ENCODE measurements at regions not wholly inside any gene's neighbourhood (a gene's known extent, or its start where the extent isn't known, plus 50 kb on each side); places are given as distances from the start of the nearest gene placed in this dataset.
"Not testable (repeated sequence)": the region's sequence is repeated elsewhere in the genome, so short reads cannot be mapped to it uniquely, and the experiment has no call there.

DNA sequence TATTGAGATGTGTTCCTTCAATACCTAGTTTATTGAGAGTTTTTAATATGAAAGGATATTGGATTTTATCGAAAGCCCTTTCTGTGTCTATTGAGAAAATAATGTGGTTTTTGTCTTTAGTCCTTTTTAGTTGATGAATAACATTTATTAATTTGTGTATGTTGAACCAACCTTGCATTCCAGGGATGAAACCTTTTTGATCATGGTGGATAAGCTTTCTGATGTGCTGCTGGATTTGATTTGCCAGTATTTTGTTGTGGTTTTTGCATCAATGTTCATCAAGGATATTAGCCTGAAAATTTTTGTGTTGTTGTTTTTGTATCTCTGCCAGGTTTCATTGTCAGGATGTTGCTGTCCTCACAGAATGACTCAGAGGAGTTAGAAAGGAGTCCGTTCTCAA lies 1710.4 kb downstream of the SUCLG1 start:
- no peak for DNase-seq

DNA sequence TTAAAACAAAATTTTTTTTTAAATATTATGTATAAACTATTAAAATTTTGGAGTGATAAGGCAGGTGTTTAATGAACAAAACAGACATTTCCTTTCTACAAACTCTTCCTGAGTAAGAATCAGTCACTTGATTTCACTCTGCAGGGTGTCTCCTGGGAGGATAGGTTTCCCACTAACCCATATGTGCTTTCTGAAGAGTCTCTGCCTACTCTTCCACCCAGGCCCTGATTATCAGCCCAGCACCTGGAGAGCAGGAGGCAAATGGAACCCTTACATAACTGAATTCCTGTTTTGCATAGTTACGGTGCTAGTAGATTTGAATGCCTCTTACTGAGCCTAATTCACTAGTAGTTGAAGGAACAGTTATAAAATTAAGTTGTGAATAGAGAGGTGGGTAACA lies 1718.6 kb downstream of the SUCLG1 start:
- no peak for DNase-seq

DNA sequence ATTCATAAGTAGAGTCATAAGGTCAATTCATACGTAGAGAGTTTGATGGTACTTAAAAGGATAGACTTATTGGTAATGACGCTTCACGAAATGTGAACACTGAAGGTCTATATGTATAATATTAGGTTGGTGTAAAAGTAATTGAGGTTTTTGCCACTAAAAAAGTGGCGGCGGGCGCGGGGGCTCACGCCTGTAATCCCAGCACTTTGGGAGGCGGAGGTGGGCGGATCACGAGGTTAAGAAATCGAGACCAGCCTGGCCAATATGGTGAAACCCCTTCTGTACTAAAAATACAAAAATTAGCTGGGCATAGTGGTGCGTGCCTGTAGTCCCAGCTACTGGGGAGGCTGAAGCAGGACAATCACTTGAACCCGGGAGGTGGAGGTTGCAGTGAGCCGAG lies 1721.1 kb downstream of the SUCLG1 start:
- DNase-seq, result not testable (repeated sequence)

DNA sequence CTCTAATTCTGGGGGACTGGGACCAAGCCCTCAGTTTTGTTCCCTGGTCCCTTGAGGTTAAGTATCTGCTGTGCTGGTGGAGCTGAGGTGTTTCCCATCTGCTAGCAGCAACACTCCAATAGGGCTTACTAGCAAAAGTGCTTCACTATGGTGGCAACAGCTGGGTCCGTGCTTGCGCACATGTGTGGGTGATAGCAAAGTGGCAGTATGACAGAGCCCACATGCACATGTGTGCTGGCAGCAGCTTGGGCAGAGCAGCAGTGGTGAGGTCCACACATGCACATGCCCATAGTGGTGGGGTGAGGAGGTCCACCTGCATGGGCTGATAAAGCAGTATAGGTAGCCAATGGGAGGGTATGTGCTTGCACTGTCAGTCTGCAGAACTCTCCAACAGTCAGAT lies 1723.7 kb downstream of the SUCLG1 start:
- no peak for DNase-seq

DNA sequence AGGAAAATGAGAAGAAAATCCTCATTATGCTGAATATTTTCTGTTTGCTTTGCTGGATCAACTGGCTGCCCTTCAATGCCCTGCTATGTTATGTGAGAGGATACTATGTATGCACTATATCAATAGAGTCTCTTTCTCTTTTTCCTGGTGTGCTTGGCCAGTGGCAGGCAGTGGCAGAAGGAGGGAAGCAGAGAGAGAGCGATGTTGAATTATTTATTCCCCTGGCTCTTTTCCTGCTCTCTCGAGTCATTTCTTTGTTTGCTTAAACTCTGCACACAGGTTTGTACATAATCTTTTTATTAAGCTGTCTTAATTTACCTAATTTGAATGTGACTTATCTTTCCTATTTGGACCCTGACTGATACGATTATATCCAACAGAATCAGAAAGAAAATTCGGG lies 1727.3 kb downstream of the SUCLG1 start:
- no peak for DNase-seq

DNA sequence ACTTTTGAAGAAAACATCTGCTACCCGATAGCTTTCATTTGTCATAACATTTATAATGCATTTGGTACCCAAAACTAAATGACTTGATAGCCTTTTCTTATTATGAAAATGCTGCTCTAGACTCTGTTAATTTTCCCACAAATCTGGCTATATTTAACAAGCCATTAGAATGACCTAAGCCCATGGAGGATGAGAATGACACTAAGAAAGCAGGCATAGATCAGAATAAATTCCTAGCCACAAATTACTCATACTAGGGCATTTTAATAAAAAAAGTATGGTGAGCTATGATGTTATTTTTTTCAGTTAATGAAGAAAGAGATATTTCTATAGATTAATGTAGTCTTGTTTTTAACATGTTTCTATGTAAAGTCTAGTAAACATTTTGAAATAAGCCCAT lies 1728.3 kb downstream of the SUCLG1 start:
- no peak for DNase-seq

DNA sequence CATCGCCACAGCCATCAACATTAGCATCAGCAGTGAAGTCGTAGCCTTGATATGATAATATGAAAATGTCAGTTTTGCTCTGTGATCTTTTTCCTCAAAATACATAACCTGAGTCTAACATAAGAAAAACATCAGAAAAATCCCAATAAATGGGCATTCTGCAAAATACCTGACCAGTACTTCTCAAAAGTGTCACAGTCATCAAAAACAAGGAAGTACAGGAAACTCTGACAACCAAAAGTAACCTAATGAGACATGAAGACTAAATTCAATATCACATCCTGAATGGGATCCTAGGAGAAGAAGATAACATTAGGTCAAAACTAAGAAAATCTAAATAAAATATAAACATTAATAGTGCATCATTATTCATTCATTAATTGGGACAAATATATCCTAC lies 1731.0 kb downstream of the SUCLG1 start:
- DNase-seq, result no peak

DNA sequence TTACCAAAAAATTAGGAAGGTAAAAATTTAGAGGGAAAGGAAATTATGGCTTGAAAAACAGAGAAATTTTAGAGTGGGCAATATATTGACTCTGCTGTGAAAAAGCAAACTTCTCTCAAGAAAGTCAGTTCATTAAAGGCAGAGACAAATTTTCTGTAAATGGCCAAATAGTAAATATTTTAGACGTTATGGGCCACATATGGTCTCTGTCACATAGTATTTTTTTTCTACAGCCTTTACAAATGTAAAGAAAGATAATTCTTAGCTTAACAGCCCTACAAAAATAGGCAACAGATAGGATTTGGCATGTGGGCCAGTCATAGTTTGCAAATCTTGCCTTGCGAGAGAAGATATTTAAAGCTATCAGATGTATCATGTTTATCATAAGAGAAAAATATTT lies 1750.4 kb downstream of the SUCLG1 start:
- DNase-seq, result no peak

DNA sequence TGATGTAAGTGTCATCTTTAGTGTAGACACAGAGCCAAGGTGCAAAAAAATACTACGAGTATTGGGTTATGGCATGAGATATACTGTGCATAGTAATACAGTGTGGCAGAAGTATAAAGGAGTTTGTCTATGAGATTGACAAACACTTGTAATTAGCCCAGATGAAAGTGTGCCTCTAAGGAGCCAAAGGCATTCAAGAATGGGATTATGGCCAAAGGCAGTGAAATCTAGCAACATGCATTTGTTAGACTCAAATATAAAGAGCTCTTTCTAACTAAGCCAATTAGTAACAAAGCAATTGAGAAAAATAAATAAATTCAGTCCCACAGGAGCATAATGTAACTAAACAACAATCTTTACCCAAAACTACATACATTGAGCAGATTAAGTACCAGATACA lies 1761.8 kb downstream of the SUCLG1 start:
- DNase-seq, result no peak

DNA sequence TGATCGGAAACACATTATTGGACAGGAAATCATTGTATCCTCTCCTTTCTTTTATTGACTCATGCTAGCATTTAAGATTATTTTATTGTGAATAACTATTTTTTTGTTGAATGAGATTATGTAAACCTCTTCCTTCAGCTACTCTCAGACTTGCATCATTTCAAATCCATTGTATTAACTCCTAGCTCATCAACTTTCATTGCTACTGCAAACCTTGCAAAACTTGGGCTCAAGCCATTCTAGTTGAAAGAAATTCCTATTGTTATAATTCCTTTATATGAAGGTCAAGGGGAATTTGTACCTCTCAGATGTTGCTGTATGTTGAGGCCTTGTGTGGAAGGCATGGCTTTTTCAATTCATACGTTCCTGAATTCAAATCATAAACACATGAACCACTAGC lies 1764.6 kb downstream of the SUCLG1 start:
- DNase-seq, result no peak

DNA sequence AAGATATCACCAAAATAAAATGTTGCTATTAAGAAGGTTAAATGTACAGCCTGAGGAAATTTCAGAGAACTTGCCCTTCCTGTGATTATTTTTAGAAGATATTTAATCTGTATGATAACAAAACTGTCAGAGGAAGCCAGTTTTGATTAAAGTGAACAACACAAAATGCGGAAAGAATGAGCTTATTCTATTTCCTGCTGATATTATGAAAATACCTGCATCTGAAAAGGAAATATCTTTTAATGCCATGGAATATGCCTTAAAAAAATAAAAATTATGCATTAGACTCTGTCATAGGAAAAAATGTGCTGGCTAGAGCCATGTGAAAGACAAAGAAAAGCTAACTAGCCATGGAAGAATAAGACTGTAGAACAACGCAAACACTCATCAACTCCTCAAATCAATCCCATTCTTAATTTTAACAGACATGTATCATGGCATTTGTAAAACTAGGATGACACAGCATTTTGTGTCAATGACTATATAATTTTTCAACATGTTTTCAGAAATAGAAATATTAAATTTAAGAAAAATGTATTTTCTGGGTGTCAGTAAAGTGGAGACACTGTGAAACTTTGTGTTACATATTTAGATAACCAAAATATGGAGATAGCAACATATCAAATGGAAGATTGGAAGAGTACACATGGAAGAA lies 1768.2 kb downstream of the SUCLG1 start:
- DNase-seq, result no peak

DNA sequence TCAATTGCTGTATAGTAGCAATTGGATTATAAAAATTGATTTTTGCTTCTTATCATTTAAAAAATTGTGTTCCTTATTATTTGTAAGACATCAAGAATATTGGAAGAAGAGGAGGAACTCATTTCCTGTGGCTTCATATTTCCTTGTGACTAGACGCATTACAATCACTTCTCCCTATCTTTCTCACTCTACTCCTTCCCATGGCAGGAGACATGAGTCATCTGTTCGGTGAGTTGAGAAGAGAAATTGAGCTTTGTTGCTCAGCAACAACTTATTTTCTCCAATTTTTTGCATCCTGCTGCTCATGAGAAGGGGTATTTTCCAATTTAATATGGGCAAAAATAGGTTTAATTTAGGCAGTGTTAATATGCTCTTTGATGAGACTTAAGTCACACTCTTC lies 1783.9 kb downstream of the SUCLG1 start:
- no peak for DNase-seq

DNA sequence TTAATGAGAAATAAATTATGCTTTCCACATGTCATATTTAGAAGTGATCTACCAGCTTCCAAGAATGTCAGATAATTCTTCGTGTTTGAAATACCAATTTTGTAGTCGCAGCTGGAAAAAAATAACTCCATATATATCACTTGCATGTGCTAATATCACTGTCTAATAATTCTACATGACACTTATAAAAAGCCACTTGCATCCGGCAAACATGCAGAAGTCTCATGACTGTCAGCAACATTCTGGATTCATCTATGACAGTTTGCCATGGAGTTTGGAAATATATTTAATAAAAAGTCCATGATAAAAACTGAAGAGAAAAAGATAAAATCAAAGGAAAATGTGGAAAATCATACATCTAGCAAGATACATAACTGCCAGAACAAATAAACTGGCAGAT lies 1784.4 kb downstream of the SUCLG1 start:
- no peak for DNase-seq

DNA sequence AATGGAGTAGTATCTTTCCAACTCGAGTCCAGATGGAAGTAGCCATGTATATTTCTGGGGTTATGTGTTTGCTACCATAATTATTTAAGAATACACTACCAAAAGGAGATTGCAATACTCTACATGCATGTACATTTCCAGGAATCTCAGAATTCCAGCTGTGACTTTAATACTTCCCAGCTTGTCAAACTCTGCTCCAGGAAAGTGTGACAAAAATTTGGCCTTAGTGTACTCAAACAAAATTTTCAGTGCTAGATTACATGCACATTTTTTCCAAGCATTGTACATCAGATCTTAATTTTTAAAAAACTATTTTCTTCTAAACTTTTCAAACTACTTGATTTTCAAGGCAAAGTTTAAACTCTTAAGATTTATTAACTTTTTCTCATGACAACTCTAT lies 1791.6 kb downstream of the SUCLG1 start:
- DNase-seq, result no peak

DNA sequence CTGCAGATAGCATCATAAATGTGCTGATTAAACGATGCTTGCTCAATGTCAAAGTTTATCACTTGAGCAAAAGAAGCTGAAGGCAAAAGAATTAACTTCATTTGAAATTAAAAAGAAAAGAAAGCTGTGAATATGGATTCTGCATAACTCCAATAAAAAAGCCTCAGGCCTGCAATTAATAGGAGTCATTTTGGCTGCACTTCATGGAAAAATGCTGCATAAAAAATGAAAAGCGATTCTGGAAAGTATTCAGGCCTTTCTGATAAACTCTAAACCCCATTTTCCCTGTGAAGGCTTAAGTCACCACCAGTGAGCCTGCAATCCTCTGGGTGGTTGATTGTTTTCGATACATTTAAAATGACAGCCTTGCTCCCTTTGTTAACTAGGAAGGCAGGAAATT lies 1793.4 kb downstream of the SUCLG1 start:
- no peak for DNase-seq

DNA sequence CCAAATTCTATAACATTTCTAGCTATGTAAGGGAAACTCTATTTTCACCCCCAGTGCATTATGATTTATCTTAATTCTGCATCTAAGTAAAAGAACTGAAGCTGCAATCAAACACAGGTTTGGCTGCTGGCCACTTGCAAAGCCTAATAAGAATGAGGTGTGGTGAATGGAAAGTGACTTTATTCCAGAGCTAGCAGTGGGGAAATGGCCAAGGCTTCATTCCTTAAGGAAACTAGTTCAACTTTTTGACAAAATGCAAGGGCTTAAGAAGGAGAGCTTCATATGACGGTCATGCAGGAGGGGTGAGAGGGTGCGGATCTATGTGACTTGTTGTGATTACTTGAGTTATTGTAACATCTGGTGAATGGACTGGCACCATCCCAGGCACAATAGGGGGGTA lies 1802.0 kb downstream of the SUCLG1 start:
- no peak for DNase-seq

DNA sequence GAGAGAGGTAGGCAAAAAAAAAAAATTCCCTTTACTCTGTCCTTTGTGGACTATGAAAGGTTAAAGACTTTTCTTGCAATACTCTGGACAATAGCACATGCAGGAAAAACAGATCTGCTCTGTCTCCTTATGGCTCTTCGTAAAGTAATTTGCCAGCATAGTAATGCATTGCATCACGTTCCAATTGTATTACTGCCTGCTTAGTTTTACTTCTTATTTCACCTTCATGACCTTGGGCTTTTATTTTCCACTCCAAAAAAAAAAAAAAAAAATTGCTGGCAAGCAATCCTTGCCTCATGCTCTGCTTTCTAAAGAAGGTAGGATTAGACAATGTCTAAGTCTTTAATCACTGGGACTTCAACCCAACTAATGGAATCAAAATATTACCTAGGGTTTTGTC lies 1802.7 kb downstream of the SUCLG1 start:
- no peak for DNase-seq

DNA sequence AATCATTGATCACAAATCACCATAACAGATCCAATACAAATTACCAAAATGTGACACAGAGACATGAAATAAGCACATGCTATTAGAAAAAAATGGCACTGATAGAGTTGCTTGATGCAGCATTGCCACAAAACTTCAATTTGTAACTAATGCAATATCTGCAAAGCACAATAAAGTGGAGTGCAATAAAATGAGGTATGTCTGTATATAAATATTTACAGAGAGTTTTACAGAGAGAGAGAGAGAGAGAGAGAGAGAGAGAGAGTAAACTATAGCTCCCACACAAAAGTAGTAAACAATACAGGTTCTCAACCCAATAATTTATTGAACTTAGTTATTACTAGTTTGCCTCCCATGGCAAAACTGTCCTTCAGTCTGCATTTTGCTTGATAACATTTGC lies 1807.0 kb downstream of the SUCLG1 start:
- no peak for DNase-seq

DNA sequence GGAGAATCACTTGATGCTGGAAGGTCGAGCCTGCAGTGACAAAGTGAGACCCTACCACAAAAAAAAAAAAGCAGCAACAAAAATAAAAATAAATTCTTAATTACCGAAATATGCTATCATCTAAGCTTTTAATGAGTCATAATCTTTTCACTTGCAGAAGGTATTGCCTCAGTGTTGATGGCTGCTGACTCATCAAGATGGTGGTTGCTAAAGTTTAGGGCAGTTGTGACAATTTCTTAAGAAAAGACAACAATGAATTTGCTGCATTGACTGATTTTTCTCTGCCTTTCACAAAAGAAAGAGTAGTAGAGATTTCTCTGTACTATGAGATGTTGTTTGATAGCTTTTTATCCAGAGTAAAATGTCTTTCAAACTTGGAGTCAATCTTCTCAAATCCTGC lies 1809.0 kb downstream of the SUCLG1 start:
- DNase-seq, result no peak

DNA sequence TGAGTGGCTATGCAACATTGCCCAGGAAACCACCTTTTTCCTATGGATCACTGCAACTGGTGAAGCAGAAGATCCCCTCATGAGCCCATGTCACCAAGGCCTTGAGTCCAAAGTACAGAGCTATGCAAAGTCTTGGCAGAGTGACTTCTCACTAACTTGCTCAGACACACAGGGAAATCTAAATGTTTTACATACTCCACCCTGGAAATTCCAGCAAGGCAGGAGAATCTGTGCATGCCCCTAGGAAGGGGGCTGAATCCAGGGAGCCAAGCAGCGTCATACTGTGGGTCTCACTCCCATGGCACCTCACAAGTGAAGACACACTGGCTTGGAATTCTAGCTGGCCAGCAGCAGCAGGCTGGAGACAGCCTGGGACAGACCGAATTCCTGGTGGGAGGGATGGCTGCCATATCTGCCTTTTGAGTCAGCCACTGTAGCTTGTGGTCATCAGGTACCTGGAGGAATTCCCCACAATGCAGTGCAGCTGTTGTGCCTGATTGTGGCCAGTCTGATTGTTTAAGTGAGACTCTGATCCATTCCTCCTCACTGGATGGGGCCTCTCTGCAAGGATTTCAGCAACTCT lies 1817.4 kb downstream of the SUCLG1 start:
- DNase-seq, result no peak

DNA sequence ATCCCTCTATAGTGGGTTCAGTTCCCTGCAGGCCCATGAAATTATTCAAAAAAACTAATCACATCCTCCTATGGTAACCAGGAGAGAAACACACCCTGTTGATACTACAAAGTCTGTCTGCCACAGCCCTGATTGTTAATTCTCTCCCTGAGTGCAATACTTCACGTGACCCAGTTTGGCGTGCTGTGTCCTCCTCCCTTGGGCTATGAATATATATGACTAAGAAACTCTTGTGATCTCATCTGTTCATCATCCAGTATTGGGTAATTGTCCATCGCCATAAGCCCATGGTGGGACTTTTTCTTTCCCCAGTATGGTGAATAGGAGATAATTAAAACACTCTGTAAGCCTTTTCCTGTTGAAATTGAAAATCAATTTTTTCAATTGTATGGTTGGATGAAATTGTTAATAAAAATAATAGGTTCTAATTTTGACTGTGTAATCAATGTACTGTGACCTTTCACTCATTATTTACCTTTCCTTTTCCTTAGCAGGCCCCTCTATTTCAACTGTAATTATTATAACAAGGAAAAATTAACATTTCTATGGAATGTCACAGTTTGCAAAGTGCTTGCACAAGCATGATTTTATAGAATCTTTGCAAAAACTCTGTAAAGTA lies 1822.6 kb downstream of the SUCLG1 start:
- no peak for DNase-seq

DNA sequence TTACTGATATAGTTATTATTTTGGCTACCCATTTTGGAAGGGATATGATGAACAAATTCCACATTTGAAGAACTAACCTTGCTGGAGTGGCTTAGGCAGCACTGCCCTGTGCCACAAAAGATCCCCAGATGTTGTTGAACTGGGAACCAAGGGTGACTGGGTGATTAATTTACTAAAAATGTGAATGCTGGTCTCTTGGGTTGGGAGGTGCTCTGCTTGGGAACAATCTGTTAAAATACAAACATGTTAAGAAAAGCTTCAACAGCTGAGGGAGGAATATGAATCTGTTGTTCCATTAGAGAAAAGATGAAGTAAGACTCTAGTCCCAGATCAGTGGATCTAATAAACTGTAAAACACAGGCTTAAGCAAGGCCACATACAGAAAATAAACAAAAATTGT lies 1860.1 kb downstream of the SUCLG1 start:
- no peak for DNase-seq

DNA sequence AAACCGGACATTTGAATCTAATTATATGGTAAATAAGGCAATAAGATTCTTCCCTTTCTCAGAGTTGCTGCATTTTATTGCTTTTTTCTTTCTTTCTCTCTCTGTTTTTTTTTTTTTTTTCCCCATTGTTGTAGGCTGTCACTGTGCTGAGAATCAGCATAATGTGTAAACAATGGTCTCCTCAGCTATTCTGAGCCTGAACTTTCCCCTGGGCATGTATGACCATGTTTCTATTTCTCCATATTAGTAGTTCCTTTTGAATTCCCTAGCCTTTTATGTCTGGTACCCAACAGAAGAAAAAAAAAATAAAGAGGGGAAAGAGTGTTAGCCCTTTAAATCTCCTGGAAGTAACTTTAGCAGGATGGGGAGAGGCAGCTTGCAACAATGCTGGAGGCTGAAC lies 1862.5 kb downstream of the SUCLG1 start:
- no peak for DNase-seq

DNA sequence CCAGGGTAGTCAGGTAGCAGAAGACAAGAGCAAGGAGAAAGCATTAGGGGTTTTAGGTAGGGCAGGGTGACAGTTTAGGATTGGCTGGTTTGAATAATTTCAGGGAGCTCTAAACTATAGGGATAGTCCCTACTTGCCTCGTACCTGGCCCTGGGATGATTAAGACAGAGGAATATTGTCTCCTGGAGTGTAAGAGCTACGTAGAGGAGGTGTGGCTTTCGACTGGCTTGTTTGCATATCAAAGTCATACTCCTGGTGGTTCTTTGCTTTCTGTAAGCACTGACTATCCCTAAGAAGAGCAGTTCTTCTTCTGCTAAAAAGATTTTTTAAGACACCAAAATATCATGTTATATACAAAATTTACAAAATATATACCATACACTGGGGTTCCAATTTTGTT lies 1867.4 kb downstream of the SUCLG1 start:
- DNase-seq, result no peak

DNA sequence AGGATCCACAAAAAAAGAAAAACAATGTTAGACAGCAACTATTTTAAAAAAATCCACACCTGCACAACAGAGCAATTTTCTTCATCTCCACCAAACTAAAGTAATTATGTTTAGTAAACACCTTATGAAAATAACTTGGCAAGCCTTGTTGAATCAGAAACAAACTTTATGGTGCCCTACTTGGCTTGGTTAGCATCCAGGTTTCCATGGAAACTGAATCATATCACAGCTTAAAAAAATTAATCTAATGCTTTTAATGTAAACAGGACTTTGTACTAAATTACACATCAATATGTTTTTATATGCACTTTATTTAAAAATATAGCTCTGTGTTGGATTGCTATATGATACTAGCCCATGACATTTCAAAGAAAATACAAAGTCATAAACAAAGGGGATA lies 1882.4 kb downstream of the SUCLG1 start:
- DNase-seq, result no peak

Data from activated naive CD4-positive, alpha-beta T cell treated with Interleukin-2 at 50 U/mL for 16 hours (primary cell).